Fibroblast of villous mesenchyme (primary cell): ENCODE measurements at regions not wholly inside any gene's neighbourhood (a gene's known extent, or its start where the extent isn't known, plus 50 kb on each side); places are given as distances from the start of the nearest gene placed in this dataset.

Experiments used
- DNase-seq: peaks from one replicate; pipeline ENCODE4 v3.0.0-alpha.2; 2010; ENCODE audit warnings: low read depth
- H3K4me3 ChIP-seq: 2 replicates; pipeline ENCODE4 v1.5.1; 2011; ENCODE audit warnings: low read depth, mild to moderate bottlenecking, low read length
- CTCF ChIP-seq: IDR thresholded peaks from 2 replicates; pipeline ENCODE4 v1.5.1; 2012; ENCODE audit warnings: low read depth, mild to moderate bottlenecking, low read length; ENCODE audit not compliant: insufficient read depth

- DNase-seq = no peak
- no peak overlapping the region for H3K4me3 ChIP-seq
- TF ChIP-seq CTCF = no peak
Measured at GRCh38 chr15:93294066-93294465, 205.1 kb upstream of the RGMA start.

GRCh38 chr15:93291380-93291779 lies 202.4 kb upstream of the RGMA start:
- no peak overlapping the region for H3K4me3 ChIP-seq
- no peak for DNase-seq
- no peak for TF ChIP-seq CTCF

- no peak for DNase-seq
- H3K4me3 ChIP-seq = no peak overlapping the region
- no peak for TF ChIP-seq CTCF
Measured at GRCh38 chr15:93290618-93290946, 201.6 kb upstream of the RGMA start.

- TF ChIP-seq CTCF = no peak
- H3K4me3 ChIP-seq = no peak overlapping the region
- DNase-seq = no peak
Measured at GRCh38 chr15:93289941-93290617, 201.1 kb upstream of the RGMA start.

- no peak for DNase-seq
- no peak for TF ChIP-seq CTCF
- H3K4me3 ChIP-seq = no peak overlapping the region
Measured at GRCh38 chr15:93288728-93289294, 199.8 kb upstream of the RGMA start.

GRCh38 chr15:93286446-93286845 lies 197.4 kb upstream of the RGMA start:
- DNase-seq = no peak

More at GRCh38 chr15:93286446-93286845, 197.4 kb upstream of the RGMA start:
- H3K4me3 ChIP-seq = no peak overlapping the region
- TF ChIP-seq CTCF = no peak
